ENCODE measurements at regions not wholly inside any gene's neighbourhood (a gene's known extent, or its start where the extent isn't known, plus 50 kb on each side); places are given as distances from the start of the nearest gene placed in this dataset.

GRCh38 chr5:125882061-125882460, 541.1 kb upstream of the GRAMD2B start:
- WGBS, 2 donors: 67 to 72% methylated on average over 1 of the region's 1 CpG

GRCh38 chr5:125883223-125883622, 540.0 kb upstream of the GRAMD2B start:
- Histone ChIP-seq H3K4me3 (no peak overlapping the region), H3K36me3 (no peaks in the 10 kb centered on the region), H3K27ac (no peak overlapping the region), H3K9me3 (no peaks in the 10 kb centered on the region), H3K27me3 (no peaks in the 10 kb centered on the region), H3K4me1 (no peaks in the 10 kb centered on the region)
- no peak for DNase-seq (ENCODE audit: low spot score in 2 of 2)
- TF ChIP-seq POLR2A (IDR thresholded peaks at IDR 0.05): no peak
- no peak for TF ChIP-seq EP300 (IDR thresholded peaks at IDR 0.05)
- TF ChIP-seq CTCF (IDR thresholded peaks at IDR 0.05): no peak
- WGBS, 2 donors: 74 to 81% methylated on average over 4 of the region's 4 CpGs

More at GRCh38 chr5:125882061-125882460, 541.1 kb upstream of the GRAMD2B start:
- TF ChIP-seq POLR2A (IDR thresholded peaks at IDR 0.05) (no peak), CTCF (IDR thresholded peaks at IDR 0.05) (no peak), EP300 (IDR thresholded peaks at IDR 0.05) (no peak)
- DNase-seq (ENCODE audit: low spot score in 2 of 2): no peak
- H3K27me3 ChIP-seq: no peaks in the 10 kb centered on the region
- no peak overlapping the region for H3K4me3 ChIP-seq
- no peak overlapping the region for H3K27ac ChIP-seq
- H3K36me3 ChIP-seq: no peaks in the 10 kb centered on the region
- no peaks in the 10 kb centered on the region for H3K9me3 ChIP-seq
- no peaks in the 10 kb centered on the region for H3K4me1 ChIP-seq

- no peak for DNase-seq (ENCODE audit: low spot score in 2 of 2)
- H3K9me3 ChIP-seq: peaks cover 0 to 2% (median 0%) of the 10 kb centered on the region in 4 donors
- H3K27me3 ChIP-seq: no peaks in the 10 kb centered on the region
- TF ChIP-seq CTCF (IDR thresholded peaks at IDR 0.05) (no peak), EP300 (IDR thresholded peaks at IDR 0.05) (no peak), POLR2A (IDR thresholded peaks at IDR 0.05) (no peak)
- H3K36me3 ChIP-seq: no peaks in the 10 kb centered on the region
- H3K4me3 ChIP-seq: no peak overlapping the region
- no peaks in the 10 kb centered on the region for H3K4me1 ChIP-seq
- H3K27ac ChIP-seq: no peak overlapping the region
These were observed 534.9 kb upstream of the GRAMD2B start for GRCh38 chr5:125888358-125888757.

GRCh38 chr5:125890511-125890931, 532.7 kb upstream of the GRAMD2B start:
- no peak overlapping the region for H3K4me3 ChIP-seq
- peaks cover 0 to 2% (median 0%) of the 10 kb centered on the region in 4 donors for H3K9me3 ChIP-seq
- DNase-seq (ENCODE audit: low spot score in 2 of 2): no peak
- no peak for TF ChIP-seq EP300 (IDR thresholded peaks at IDR 0.05)
- no peak for TF ChIP-seq CTCF (IDR thresholded peaks at IDR 0.05)
- TF ChIP-seq POLR2A (IDR thresholded peaks at IDR 0.05): no peak
- H3K27ac ChIP-seq: no peak overlapping the region
- H3K4me1 ChIP-seq: no peaks in the 10 kb centered on the region
- no peaks in the 10 kb centered on the region for H3K27me3 ChIP-seq
- no peaks in the 10 kb centered on the region for H3K36me3 ChIP-seq

GRCh38 chr5:125891061-125891725, 532.0 kb upstream of the GRAMD2B start:
- no peak overlapping the region for H3K4me3 ChIP-seq
- peaks cover 0 to 2% (median 0%) of the 10 kb centered on the region in 4 donors for H3K9me3 ChIP-seq
- no peaks in the 10 kb centered on the region for H3K36me3 ChIP-seq
- 52 to 57% methylated on average over 2 of the region's 2 CpGs for WGBS, 2 donors
- H3K4me1 ChIP-seq: no peaks in the 10 kb centered on the region
- no peak for DNase-seq (ENCODE audit: low spot score in 2 of 2)
- H3K27me3 ChIP-seq: no peaks in the 10 kb centered on the region
- TF ChIP-seq POLR2A (IDR thresholded peaks at IDR 0.05) (no peak), CTCF (IDR thresholded peaks at IDR 0.05) (no peak), EP300 (IDR thresholded peaks at IDR 0.05) (no peak)
- H3K27ac ChIP-seq: no peak overlapping the region

Data from tibial nerve (tissue), 4 donors.